NCI-H526 (cell line): ENCODE measurements at regions not wholly inside any gene's neighbourhood (a gene's known extent, or its start where the extent isn't known, plus 50 kb on each side); places are given as distances from the start of the nearest gene placed in this dataset.

Source experiments
- DNase-seq, 2 experiments: peaks; one replicate each; lab custom pipeline; 2025; lab: John Stamatoyannopoulos, UW

DNA sequence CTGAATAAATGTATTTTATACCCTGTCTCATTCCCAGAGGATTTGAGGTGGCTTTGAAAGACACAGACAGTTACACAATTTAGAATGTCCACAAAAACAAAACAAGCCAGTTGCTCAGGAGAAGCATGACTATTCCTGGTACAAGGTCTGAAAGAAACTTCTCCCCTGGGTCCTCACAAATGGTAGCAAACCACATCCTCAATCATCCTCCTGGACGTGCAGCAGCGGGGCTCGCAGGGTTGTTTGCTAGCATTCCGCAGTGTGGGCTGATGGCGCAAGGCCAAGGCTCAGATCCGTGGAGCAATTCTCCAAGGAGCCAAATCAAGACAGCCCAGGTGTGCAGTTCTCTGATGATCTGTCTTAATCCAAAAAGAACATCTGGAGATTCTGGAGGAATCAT, 210.3 kb downstream of the ACTL7B start:
- DNase-seq: no peak

DNA sequence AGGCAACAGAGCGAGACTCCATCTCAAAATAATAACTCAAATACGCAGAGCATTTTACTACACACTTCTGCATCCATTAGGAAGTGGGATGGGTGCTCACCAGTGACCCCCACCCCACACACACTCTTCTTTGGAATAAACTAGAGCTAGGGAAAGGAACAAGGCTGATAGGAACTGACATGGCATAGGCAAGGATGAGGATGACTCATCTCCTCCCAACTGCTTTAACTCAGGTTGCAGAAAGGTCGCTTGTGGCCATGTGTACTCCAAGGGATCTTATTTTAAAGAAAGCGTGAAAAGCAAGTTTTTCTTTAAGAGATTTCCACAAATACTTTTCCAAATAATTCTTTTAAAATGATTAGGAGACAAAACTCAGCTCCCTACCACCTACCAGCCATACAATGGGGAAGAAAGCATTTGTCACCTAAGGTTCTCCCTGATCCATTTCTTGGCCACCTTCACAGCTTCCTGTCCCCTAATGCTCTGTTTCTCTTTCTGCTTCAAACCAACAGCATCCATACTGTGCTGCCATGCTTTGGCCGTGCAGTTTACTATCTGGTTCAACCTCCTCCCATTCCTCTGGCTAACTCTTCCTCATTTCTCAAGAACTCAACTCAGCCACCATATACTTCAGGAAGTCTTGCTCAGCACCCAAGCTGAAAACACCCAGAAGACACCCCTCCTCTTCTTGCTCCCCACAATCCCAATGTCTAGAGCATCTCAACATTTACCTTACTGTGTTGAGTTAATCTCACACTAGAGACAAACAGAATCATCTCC, 211.9 kb downstream of the ACTL7B start:
- DNase-seq: no peak

DNA sequence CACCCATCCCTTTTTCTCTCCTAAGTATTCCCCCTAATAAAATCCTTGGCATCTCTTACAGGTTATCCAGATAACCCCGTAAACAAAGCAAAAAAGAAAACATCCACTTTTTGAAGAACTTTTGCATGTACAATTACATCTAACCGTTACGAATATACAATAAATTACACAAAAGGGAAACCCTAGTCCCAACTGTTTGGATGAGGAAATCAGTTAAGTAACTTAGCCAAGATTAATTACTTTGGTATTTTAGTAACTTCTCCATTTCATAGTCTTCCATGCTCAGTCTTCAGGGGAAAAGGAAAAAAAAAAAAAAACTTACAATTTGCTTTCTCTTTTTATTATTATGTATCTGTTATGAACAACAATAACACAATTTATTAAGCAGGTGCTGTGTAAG, 212.9 kb downstream of the ACTL7B start:
- DNase-seq: no peak

DNA sequence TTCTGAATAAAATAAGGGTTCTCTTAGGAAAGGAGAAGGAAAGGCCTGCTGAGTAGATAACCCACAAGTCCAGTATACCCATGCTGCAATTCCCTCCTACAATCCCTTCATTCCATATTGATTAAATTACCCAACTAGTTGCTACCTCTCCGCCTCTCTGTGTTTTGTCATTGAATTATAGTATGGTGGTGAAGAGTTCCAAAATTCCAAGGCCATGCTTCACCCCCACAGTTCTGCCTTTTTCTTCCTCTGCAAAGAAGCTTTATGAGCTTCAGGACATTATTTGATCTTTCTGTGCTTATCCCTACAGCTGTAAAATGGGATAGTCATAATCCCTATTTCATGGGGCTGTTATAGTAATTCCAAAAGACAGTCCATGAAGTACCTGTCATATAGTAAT, 215.6 kb downstream of the ACTL7B start:
- DNase-seq: no peak

DNA sequence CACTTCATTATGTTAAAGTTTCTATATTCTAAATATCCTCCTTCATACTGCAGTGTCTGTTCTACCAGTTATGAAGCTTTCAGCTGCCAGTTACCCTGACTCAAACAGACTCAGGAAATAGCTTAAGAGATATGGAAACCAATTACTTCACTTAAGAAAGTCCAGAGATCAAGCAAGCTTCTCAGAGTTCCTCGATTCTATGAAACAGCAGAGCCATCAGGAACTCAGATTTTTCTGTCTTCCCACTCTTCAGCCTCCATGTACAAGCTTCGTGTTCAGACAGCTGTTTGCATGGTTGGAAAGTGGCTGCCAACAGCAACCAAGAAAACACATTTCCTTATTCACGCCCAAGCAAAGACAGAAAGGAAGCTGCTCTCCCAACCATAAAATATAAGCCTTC, 216.1 kb downstream of the ACTL7B start:
- DNase-seq: no peak

DNA sequence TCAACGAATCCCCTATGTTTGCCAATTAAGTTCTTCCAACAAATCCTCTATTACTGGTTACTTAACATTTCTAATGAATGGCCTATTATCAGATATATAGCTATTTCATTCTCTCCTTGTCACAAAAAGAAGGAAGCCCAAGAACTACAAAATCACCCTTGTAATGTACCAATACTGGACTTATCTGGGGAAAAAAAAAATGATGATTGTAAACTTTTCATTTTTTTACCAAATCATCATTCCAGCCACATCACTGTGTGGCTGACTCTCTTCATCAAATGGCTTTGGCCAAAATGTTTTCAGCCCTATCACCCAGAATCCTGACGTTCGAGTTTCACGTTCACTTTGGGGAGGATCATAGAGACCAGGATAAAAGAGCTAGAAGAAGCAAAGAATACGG, 216.7 kb downstream of the ACTL7B start:
- no peak for DNase-seq

DNA sequence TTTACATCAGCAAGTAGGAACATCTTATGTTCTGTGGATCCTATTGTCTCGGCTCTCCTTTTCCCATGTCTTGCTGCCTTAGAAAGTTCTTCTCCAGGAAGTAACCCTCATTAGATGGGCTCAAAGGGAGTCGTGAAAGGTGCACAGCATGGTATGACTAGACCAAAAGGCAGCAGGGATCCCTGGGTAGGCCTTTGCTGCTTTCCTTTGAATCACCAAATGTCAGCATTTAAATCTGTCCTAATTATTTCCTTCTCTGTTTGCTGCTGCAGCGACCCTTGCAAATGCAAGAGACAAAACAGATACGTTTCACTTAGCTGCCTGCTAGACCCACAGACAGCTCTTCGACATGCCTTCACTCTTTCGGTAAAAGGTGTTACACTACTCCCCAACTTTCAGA, 218.4 kb downstream of the ACTL7B start:
- no peak for DNase-seq

DNA sequence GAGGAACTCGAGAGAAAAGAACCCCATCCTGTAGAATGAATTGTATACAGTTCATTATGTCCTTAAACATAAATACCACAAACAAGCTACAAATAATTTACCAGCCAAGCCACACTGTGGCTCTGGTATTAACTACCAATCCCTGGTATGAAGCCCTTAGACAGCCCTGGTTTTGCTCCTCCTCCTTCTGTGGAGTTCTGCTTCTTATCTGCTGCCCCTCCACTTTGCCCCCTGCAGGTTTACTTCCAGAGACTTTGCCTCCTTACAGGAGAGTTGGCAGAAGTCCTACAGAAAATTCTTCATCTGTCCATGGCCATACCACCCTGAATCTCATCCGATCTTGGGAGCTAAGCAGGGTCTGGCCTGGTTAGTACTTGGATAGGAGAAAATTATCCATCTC, 219.8 kb downstream of the ACTL7B start:
- no peak for DNase-seq

DNA sequence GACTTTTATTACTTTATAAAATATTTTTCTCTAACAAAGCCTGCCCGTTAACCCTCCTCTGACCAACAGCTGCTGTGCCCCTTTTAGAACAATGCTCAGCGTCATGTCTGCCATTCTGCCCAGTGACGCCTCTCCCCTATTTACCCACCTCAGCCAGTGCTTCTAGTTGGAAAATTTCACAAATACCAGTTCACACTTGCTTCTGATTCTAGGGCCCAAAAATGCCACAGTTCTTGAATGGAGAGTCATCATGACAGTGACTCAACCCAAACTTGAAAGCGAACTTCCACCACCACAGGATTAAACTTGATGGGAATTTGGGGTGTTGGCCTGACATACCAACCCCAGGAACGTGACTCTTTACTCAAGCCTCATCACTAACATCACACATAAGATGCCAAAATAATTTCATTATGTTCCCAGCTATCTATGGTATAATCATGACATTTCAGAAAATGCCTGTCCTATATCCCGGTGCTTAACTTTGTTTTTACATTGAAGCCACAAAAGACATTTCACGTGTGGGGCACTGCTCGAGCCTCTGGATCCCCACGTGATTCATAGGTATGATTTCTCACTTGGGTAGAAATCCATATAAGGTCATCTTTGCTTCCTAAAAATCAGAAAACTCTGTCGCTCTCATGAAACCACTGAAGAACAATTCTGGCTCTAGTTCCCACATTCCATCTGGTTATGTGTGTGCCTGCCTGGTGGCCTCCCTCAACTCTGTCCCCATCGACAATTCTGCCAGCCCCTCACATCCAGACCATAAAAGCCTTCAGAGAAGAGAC, 220.9 kb downstream of the ACTL7B start:
- DNase-seq: no peak

DNA sequence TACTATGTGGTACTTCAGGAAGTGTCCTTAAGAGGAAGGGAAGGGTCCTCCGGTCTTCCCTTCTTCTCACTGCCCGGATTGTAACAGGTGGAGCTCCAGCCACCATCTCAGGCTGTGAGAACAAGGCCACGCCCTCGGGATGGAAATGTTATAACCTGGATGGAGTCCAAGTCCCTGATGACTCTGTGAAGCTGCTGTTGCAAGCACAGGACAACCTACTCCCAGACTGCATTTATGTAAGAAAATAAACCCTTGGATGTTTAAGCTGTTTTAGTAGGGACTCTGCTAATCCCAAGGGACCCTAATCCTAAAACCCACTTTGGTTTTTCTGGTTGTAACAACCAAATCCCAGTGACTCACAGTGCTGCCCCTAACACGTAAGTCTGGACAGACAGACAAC, 221.6 kb downstream of the ACTL7B start:
- peak in 1 of 2 experiments; percentile 13 for DNase-seq

DNA sequence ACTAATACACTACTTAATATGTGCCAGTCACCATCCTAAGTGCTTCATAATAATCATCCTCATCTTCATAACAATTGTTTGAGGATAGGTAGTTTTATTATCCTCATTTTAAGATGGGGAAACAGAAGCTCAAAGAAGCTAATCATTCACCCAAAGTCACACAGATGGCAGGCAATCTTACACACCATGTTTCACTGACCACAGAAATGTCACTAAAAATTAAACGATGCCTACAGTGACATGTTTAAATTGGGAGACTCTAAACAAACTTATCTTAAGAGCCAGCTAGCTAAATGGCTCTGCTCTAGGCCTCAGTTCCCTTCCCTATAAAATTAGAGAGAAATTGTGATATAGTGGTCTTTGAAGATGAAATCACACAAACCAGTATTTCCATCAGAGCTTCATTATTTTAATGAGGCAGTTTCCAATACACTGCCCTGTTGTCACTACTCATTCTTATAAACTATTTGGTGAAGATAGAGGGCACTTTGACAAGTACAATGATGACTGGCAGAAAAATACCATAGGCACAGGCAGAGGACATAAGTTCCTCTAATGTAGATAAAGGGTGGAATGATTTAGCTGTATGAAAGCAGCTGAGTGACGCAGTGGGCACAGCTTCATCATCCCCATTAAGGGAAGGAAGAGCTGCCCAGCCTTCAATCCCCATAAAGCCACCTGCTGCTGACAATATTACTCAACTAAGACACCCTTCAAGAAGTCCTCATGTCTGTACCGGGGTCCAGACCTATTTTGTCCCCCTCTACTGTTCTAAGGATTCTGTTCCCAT, 224.1 kb downstream of the ACTL7B start:
- DNase-seq: no peak

DNA sequence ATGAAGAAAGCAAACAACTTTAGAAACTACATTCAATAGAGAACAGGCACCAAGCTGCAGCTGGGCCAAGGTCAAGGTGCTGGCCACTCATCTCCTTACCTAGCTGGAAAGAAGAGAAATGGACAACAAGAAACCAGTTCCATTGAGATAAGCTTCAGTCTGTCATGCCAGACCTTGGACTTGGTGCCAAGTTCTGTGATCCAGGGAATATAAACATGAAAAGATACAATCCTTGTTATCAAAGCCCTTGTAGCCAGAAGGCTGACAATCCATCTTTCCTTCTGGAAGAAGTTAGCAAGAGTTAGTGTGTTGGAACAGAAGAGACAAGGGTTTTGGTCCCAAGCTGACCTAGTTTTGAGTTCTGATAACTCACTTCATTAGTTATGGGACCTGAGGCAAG, 227.5 kb downstream of the ACTL7B start:
- DNase-seq: no peak

DNA sequence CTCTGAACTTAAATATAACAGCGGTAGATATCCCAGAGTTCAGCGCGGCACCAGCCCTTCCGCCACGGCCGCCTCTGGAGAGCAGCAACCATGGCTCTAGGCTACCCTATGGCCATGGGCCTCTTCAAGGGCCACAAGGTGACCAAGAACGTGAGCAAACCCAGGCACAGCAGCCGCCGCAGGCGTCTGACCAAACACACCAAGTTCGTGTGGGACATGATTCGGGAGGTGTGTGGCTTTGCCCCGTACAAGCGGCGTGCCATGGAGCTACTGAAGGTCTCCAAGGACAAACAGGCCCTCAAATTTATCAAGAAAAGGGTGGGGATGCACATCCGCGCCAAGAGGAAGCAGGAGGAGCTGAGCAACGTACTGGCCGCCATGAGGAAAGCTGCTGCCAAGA, 229.0 kb downstream of the ACTL7B start:
- DNase-seq: no peak

DNA sequence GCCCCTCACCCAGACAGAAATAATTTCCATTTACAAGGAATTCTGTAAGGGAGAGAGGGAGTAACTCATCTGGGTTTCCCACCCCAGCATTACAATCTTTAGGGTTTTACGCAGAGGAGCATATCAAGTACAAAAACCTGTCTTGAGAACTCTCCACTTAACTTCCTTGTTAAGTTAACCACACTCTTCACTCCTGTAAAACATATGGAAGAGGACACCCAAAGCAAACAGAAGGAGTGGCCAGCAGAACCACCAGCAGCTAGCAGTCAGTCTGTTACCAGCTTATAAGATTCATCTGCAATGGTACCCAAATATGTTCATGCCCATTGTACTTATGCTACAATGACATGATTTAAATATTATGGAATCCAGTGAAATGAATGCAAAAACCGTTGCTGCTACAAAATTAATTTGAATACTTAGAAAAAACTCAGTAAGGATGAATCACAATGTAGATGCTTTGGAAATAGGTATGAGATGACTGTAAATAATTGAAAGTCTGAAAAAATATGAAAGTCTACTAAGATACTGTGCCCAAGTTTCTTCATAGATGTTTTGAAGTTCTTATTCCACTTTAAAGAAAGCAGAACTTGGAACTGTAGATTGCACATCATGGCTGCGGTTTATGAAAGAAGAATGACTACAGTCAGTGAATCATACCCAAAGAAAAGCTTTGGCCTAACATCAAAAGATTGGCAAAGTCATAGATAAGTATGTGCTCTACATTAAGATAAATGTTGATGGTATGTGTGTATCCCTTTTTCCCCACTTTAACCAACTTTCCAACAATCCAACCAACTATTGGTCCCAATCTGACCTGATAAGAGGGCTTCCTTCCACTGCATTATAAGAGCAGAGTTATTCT, 233.6 kb downstream of the ACTL7B start:
- DNase-seq: no peak

DNA sequence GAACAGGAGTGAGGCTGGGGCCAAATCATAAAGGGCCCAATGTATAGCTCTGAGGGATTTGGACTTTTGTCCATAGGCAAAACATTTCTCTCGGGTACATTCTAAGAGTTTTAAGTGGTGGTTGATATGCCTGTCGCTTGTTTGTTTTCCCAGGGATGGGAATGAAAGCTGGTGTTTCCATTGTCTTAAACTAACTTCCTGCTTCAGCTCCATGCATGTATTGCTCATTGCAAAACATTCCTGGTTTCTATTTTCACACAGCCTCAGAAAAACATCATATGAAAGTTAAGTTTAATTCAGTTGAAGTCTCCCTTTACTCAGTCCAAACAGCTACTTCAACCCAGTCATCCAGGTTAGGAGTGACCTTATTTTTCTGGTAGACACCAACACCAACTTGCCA, 235.0 kb downstream of the ACTL7B start:
- no peak for DNase-seq

DNA sequence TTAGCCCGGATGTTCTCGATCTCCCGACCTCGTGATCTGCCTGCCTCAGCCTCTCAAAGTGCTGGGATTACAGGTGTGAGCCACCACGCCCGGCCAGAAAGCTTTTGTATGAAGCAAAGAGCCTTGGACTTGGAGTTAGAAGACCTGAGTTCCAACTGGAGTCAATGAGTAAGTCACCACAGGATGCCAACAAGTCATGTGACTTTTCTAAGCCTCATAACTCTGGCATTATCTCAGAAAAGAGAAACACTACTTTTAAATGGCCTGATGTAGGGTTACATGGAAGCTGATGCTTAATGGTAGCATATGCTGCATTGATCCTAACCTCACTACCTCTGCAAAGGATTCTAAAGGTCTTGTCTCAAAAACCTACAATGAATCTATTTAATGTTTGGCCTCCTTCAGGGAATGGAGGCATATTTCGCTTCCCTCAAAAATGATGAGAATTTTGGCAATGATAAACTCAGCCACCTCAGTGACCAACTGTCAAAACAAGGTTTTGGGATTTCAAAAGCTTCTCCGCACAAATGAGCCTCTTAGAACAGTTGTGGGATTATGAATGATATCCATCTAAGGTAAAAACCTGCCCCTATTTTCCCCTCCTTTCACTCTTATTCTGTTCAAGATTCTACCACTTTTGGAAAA, 236.8 kb downstream of the ACTL7B start:
- DNase-seq: no peak

DNA sequence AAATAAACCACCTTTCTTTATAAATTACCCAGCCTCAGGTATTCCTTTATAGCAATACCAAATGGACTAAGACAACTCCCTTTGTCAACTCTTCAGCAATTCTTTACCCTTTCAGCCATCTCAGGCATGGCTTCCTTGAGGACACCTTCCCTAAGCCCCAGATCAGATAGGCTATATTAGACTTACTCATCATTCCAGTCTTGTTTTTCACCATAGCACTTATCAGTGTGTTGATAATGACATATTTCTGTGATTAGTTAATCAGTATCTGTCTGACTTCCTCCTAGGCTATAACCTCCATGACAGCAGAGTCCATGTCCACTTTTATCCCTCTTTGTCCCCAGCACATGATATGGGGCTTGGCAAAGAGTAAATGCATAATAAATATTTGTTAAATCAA, 238.1 kb downstream of the ACTL7B start:
- no peak for DNase-seq

DNA sequence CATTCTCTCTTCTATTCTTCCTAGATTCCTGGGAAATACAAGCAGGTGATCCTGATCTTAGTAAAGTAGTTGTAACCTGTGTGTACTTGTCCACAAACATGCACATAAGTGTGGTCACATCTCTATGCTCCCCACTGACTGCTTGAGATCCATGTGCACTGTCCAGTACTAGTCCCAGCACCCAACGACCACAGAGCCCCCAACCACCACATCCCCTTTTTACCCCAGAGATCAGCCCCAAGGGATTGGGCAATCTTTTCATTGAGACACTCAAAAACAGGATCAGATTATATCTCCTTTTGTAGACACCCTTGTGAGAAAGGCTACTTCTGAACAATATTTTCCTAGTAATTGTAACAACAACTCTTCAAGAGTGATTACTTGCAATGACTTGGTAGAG, 240.6 kb downstream of the ACTL7B start:
- no peak for DNase-seq

DNA sequence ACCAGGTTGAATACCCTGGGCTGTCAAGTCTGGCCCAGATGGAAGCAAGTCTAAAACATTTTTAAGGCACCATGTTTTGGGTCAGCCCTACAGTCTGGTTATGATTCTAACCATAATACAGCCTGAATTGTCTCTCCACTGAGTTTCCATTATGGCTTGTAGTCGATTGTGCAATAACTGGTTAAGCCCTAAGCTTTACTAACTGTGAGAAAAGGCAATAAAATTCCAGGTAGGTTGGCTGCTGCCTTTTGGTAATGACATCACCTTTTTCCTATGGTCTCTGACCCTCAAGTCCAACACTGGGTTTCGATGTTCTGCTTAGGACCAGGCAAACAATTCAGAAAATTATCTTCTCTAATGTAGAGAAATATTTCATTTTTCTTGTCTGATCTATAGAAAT, 243.3 kb downstream of the ACTL7B start:
- DNase-seq: no peak

DNA sequence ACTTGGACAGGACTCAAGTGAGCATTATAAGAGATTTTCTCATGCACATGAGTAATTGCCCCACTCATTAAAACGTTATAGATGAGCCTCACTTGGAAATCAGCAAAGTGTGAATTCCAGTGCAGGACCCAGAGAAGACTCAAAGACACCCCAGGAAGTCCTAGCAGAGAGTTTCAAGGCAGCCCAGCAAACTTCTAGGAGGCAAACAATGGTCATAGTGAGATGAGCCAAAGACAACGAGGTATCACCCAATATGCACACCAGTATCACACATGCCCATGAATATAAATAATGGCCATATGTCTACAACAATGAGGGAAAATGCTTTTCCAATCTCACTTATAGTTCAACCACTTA, 245.9 kb downstream of the ACTL7B start:
- DNase-seq: no peak

DNA sequence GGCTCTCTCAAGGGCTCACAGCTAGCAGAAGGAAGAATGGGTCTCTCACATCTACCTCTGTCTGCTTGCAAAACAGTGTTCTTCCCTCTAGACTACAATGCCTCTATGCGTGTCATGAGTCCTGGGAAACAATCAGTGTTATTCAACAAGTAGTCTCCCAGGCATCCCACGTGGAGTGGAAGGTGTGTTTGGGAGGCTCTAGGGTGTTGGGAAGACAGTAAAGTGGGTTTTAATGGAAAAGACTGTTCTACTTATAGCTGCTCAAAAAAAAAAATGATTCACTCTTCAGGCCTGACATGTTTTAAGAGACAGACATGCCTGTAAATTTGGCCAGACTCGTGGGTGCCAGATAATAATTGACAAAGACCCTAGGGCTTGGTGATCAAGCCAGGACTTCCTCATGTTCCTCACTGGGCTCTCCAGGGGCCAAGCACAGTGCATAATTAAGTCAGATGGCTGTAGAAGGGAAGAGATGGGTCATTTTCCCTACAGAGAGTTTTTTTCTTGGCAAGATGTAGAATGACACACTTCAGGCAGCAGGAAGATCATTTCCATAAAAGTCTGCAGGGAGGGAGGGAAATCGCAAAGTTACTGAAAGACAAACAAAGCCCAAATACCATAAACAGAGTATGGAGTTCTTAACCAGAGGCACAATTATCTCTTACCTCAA, 246.4 kb downstream of the ACTL7B start:
- no peak for DNase-seq
